ENCODE measurements at regions not wholly inside any gene's neighbourhood (a gene's known extent, or its start where the extent isn't known, plus 50 kb on each side); places are given as distances from the start of the nearest gene placed in this dataset.
"Not testable (repeated sequence)": the region's sequence is repeated elsewhere in the genome, so short reads cannot be mapped to it uniquely, and the experiment has no call there.

GRCh38 chr16:19955084-19955483 is 70.4 kb upstream of the GPRC5B start:
- TF ChIP-seq CTCF (IDR thresholded peaks at IDR 0.05; ENCODE audit: low read depth, low read length, missing input control); RAD21 (IDR thresholded peaks at IDR 0.05); GABPA (IDR thresholded peaks at IDR 0.05 in 1 of 2, conservative IDR thresholded peaks at IDR 0.05 in 1 of 2); EGR1 (IDR thresholded peaks at IDR 0.05; ENCODE audit: low read depth in 2 of 2); FOXA1 (IDR thresholded peaks at IDR 0.05); MAX (IDR thresholded peaks at IDR 0.05); TAF1 (conservative IDR thresholded peaks at IDR 0.05); SP1 (IDR thresholded peaks at IDR 0.05); JUND (IDR thresholded peaks at IDR 0.05); REST (IDR thresholded peaks at IDR 0.05): not testable (repeated sequence)
